ENCODE measurements at regions not wholly inside any gene's neighbourhood (a gene's known extent, or its start where the extent isn't known, plus 50 kb on each side); places are given as distances from the start of the nearest gene placed in this dataset.

GRCh38 chr10:4257939-4258465 lies 473.0 kb upstream of the KLF6 start:
- TF ChIP-seq BHLHE40 (IDR thresholded peaks at IDR 0.05; ENCODE audit: low read length) = no peak
- TF ChIP-seq ILF3 (IDR thresholded peaks at IDR 0.05; ENCODE audit: borderline replicate concordance) = no peak
- no peak for TF ChIP-seq ZNF785 (CRISPR knock-in tag; IDR thresholded peaks at IDR 0.05)
- no peak for TF ChIP-seq CHCHD3 (CRISPR knock-in tag; IDR thresholded peaks at IDR 0.05)
- TF ChIP-seq IRF2 (CRISPR knock-in tag; IDR thresholded peaks at IDR 0.05) = no peak
- TF ChIP-seq, protein P1, sequence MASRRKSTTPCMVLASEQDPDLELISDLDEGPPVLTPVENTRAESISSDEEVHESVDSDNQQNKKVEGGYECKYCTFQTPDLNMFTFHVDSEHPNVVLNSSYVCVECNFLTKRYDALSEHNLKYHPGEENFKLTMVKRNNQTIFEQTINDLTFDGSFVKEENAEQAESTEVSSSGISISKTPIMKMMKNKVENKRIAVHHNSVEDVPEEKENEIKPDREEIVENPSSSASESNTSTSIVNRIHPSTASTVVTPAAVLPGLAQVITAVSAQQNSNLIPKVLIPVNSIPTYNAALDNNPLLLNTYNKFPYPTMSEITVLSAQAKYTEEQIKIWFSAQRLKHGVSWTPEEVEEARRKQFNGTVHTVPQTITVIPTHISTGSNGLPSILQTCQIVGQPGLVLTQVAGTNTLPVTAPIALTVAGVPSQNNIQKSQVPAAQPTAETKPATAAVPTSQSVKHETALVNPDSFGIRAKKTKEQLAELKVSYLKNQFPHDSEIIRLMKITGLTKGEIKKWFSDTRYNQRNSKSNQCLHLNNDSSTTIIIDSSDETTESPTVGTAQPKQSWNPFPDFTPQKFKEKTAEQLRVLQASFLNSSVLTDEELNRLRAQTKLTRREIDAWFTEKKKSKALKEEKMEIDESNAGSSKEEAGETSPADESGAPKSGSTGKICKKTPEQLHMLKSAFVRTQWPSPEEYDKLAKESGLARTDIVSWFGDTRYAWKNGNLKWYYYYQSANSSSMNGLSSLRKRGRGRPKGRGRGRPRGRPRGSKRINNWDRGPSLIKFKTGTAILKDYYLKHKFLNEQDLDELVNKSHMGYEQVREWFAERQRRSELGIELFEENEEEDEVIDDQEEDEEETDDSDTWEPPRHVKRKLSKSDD (conservative IDR thresholded peaks at IDR 0.05; ENCODE audit: low read length) = no peak
- no peak for TF ChIP-seq BACH1 (tag; IDR thresholded peaks at IDR 0.05)

All from K562 (cell line).